K562 (cell line): ENCODE measurements at regions not wholly inside any gene's neighbourhood (a gene's known extent, or its start where the extent isn't known, plus 50 kb on each side); places are given as distances from the start of the nearest gene placed in this dataset.

Source experiments
- CTCF ChIP-seq, 3 experiments: IDR thresholded peaks in 2 of 3; conservative IDR thresholded peaks in 1 of 3; 2 replicates each; pipeline ENCODE4 v1.5.1; 2011 to 2012; ENCODE audit warnings: low read length in 3 of 3, mild to moderate bottlenecking in 3 of 3, control low read depth in 2 of 3, improper control_type of control experiment in 1 of 3, inconsistent platforms in 1 of 3, low read depth in 1 of 3, mixed read lengths in 1 of 3, moderate library complexity in 1 of 3; ENCODE audit not compliant: insufficient read depth in 2 of 3
- PHF8 ChIP-seq: fragments of 200-600 bp; sonication (generic); IDR thresholded peaks from 2 replicates; pipeline ENCODE4 v1.6.1; 2012; ENCODE audit warnings: mixed run types, mild to moderate bottlenecking, inconsistent platforms, low read length, moderate library complexity, borderline replicate concordance
- POLR2A ChIP-seq: fragments of 450-650 bp; conservative IDR thresholded peaks from 2 replicates; pipeline ENCODE4 v1.6.1; 2016
- SIN3A ChIP-seq, 2 experiments: fragments of 150-350 bp in 1 of 2; IDR thresholded peaks; 2 replicates each; pipeline ENCODE4 v1.6.1; 2011 to 2016; ENCODE audit warnings: borderline replicate concordance in 2 of 2, low read depth in 2 of 2, low read length in 2 of 2, mild to moderate bottlenecking in 2 of 2, moderate library complexity in 2 of 2; ENCODE audit not compliant: control insufficient read depth in 1 of 2
- ZBTB1 ChIP-seq: sonication (generic); formaldehyde crosslinking; IDR thresholded peaks from 2 replicates; pipeline ENCODE4 v1.8.1; 2023; ENCODE audit warnings: missing genetic modification reagents, low read depth, mild to moderate bottlenecking, borderline replicate concordance

GRCh38 chr5:125249400-125249799 is 503.0 kb upstream of the ZNF608 start:
- no peak for TF ChIP-seq SIN3A (IDR thresholded peaks at IDR 0.05; ENCODE audit: borderline replicate concordance in 2 of 2, control insufficient read depth in 1 of 2, low read depth in 2 of 2, low read length in 2 of 2)
- no peak for TF ChIP-seq ZBTB1 (CRISPR knock-in tag)
- no peak for TF ChIP-seq POLR2A
- TF ChIP-seq PHF8: no peak
- no peak for TF ChIP-seq CTCF (IDR thresholded peaks at IDR 0.05 in 2 of 3, conservative IDR thresholded peaks at IDR 0.05 in 1 of 3; ENCODE audit: insufficient read depth in 2 of 3, low read depth in 1 of 3, low read length in 3 of 3)
